HEK293 (cell line): ENCODE measurements at regions not wholly inside any gene's neighbourhood (a gene's known extent, or its start where the extent isn't known, plus 50 kb on each side); places are given as distances from the start of the nearest gene placed in this dataset.

Experiments used
- BCL11B ChIP-seq: fragments of 450-650 bp; formaldehyde crosslinking; IDR thresholded peaks from 2 replicates; pipeline ENCODE4 v1.5.1; 2016; ENCODE audit warnings: low read depth, missing biosample characterization, missing genetic modification characterization
- GLIS1 ChIP-seq: fragments of 450-650 bp; formaldehyde crosslinking; IDR thresholded peaks from 2 replicates; pipeline ENCODE4 v1.5.1; 2016; ENCODE audit warnings: missing biosample characterization, missing genetic modification characterization
- PRDM6 ChIP-seq: fragments of 450-650 bp; formaldehyde crosslinking; IDR thresholded peaks from 2 replicates; pipeline ENCODE4 v1.5.1; 2017; ENCODE audit warnings: missing biosample characterization, missing genetic modification characterization
- SETDB1 ChIP-seq: IDR thresholded peaks from one replicate; pipeline ENCODE4 v1.6.1; 2017; ENCODE audit warnings: mild to moderate bottlenecking, low read length, moderate library complexity, mixed read lengths; ENCODE audit not compliant: insufficient read length
- ZNF112 ChIP-seq: fragments of 450-650 bp; formaldehyde crosslinking; IDR thresholded peaks from 2 replicates; pipeline ENCODE4 v1.5.0; 2017; ENCODE audit warnings: missing biosample characterization, missing genetic modification characterization
- ZNF148 ChIP-seq: fragments of 450-650 bp; formaldehyde crosslinking; IDR thresholded peaks from 2 replicates; pipeline ENCODE4 v1.5.0; 2017; ENCODE audit warnings: missing biosample characterization, missing genetic modification characterization, borderline replicate concordance
- ZNF239 ChIP-seq: fragments of 450-650 bp; formaldehyde crosslinking; IDR thresholded peaks from 2 replicates; pipeline ENCODE4 v1.5.1; 2016; ENCODE audit warnings: missing biosample characterization, missing genetic modification characterization
- ZNF266 ChIP-seq: fragments of 450-650 bp; formaldehyde crosslinking; IDR thresholded peaks from 2 replicates; pipeline ENCODE4 v1.5.1; 2016; ENCODE audit warnings: missing biosample characterization, missing genetic modification characterization, low read depth
- ZNF335 ChIP-seq: fragments of 450-650 bp; formaldehyde crosslinking; conservative IDR thresholded peaks from 2 replicates; pipeline ENCODE4 v1.5.1; 2016; ENCODE audit warnings: missing biosample characterization, missing genetic modification characterization
- ZNF341 ChIP-seq: fragments of 450-650 bp; formaldehyde crosslinking; IDR thresholded peaks from 2 replicates; pipeline ENCODE4; 2016; ENCODE audit warnings: low read depth, missing biosample characterization, missing genetic modification characterization
- ZNF350 ChIP-seq: fragments of 450-650 bp; formaldehyde crosslinking; IDR thresholded peaks from 2 replicates; pipeline ENCODE4 v1.5.0; 2017; ENCODE audit warnings: missing biosample characterization, mild to moderate bottlenecking, missing genetic modification characterization
- ZNF354C ChIP-seq: fragments of 450-650 bp; formaldehyde crosslinking; IDR thresholded peaks from 2 replicates; pipeline ENCODE4 v1.5.1; 2016; ENCODE audit warnings: missing biosample characterization, missing genetic modification characterization, low read depth, borderline replicate concordance
- ZNF366 ChIP-seq: fragments of 450-650 bp; formaldehyde crosslinking; conservative IDR thresholded peaks from 2 replicates; pipeline ENCODE4 v1.5.1; 2016; ENCODE audit warnings: missing biosample characterization, missing genetic modification characterization
- ZNF391 ChIP-seq: fragments of 450-650 bp; formaldehyde crosslinking; IDR thresholded peaks from 2 replicates; pipeline ENCODE4 v1.5.1; 2016; ENCODE audit warnings: low read depth, missing biosample characterization, missing genetic modification characterization, borderline replicate concordance
- ZNF48 ChIP-seq: fragments of 450-650 bp; formaldehyde crosslinking; IDR thresholded peaks from 2 replicates; pipeline ENCODE4 v1.5.1; 2016; ENCODE audit warnings: missing biosample characterization, missing genetic modification characterization
- ZNF488 ChIP-seq: fragments of 450-650 bp; formaldehyde crosslinking; IDR thresholded peaks from 2 replicates; pipeline ENCODE4 v1.5.1; 2016; ENCODE audit warnings: missing biosample characterization, missing genetic modification characterization
- ZNF514 ChIP-seq: fragments of 450-650 bp; formaldehyde crosslinking; IDR thresholded peaks from 2 replicates; pipeline ENCODE4 v1.5.1; 2016; ENCODE audit warnings: missing biosample characterization, missing genetic modification characterization
- ZNF518A ChIP-seq: fragments of 450-650 bp; formaldehyde crosslinking; conservative IDR thresholded peaks from 2 replicates; pipeline ENCODE4 v1.5.1; 2016; ENCODE audit warnings: low read depth, missing biosample characterization, missing genetic modification characterization
- ZNF544 ChIP-seq: fragments of 450-650 bp; formaldehyde crosslinking; IDR thresholded peaks from 2 replicates; pipeline ENCODE4 v1.5.0; 2017; ENCODE audit warnings: missing biosample characterization, missing genetic modification characterization
- ZNF561 ChIP-seq: fragments of 450-650 bp; IDR thresholded peaks from 2 replicates; pipeline ENCODE4 v1.5.1; 2018; ENCODE audit warnings: missing biosample characterization, missing genetic modification characterization, borderline replicate concordance
- ZNF571 ChIP-seq: fragments of 450-650 bp; formaldehyde crosslinking; IDR thresholded peaks from 2 replicates; pipeline ENCODE4 v1.5.0; 2017; ENCODE audit warnings: missing biosample characterization, missing genetic modification characterization
- ZNF585B ChIP-seq: fragments of 450-650 bp; formaldehyde crosslinking; IDR thresholded peaks from 2 replicates; pipeline ENCODE4 v1.5.1; 2016; ENCODE audit warnings: missing biosample characterization, missing genetic modification characterization
- ZNF621 ChIP-seq: fragments of 450-650 bp; formaldehyde crosslinking; IDR thresholded peaks from 2 replicates; pipeline ENCODE4 v1.5.1; 2017; ENCODE audit warnings: missing biosample characterization, missing genetic modification characterization
- ZNF624 ChIP-seq: fragments of 450-650 bp; formaldehyde crosslinking; IDR thresholded peaks from 2 replicates; pipeline ENCODE4 v1.5.1; 2017; ENCODE audit warnings: missing biosample characterization, missing genetic modification characterization
- ZNF654 ChIP-seq: fragments of 450-650 bp; formaldehyde crosslinking; IDR thresholded peaks from 2 replicates; pipeline ENCODE4 v1.5.1; 2016; ENCODE audit warnings: low read depth, missing biosample characterization, missing genetic modification characterization
- ZNF658 ChIP-seq: fragments of 450-650 bp; formaldehyde crosslinking; IDR thresholded peaks from 2 replicates; pipeline ENCODE4; 2016; ENCODE audit warnings: missing biosample characterization, missing genetic modification characterization
- ZNF747 ChIP-seq: fragments of 450-650 bp; formaldehyde crosslinking; IDR thresholded peaks from 2 replicates; pipeline ENCODE4 v1.5.1; 2016; ENCODE audit warnings: missing biosample characterization, missing genetic modification characterization
- ZNF776 ChIP-seq: fragments of 450-650 bp; formaldehyde crosslinking; IDR thresholded peaks from 2 replicates; pipeline ENCODE4 v1.5.0; 2017; ENCODE audit warnings: missing biosample characterization, missing genetic modification characterization, borderline replicate concordance
- ZSCAN16 ChIP-seq: fragments of 450-650 bp; formaldehyde crosslinking; IDR thresholded peaks from 2 replicates; pipeline ENCODE4 v1.5.1; 2016; ENCODE audit warnings: missing biosample characterization, missing genetic modification characterization
- ZSCAN23 ChIP-seq: fragments of 450-650 bp; formaldehyde crosslinking; IDR thresholded peaks from 2 replicates; pipeline ENCODE4 v1.5.1; 2016; ENCODE audit warnings: missing biosample characterization, missing genetic modification characterization
- TF ChIP-seq, protein P1 (sequence below): fragments of 450-650 bp; formaldehyde crosslinking; IDR thresholded peaks from 2 replicates; pipeline ENCODE4 v1.5.1; 2016; ENCODE audit warnings: missing biosample characterization, missing genetic modification characterization

DNA sequence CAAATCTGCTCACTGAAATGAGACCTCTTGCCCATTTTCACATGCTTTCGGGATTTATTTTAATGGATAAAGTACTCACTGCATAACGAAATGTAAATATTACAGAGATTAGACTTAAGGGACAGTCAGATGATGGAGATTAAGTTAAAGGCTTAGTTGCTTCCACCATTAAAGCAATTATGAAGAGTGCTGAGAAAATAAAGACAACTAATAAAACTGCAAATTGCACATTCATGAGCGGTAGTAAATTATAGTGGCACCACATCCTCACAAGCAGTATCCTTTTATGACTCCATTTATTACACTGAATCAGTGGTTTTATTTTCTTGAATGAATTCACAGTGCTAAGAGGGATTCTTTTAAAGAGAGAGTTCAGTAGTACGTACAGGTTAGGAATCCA is 76.2 kb upstream of the TMED7 start (continued):
- TF ChIP-seq ZNF518A (tag by site-specific recombination) = 0 out of 2 replicates have a peak, but pooled peaks have one; percentile 30
- TF ChIP-seq ZSCAN23 = no peak
- TF ChIP-seq ZNF112 (tag by site-specific recombination) = no peak
- no peak for TF ChIP-seq ZNF354C (tag by site-specific recombination)
- TF ChIP-seq BCL11B (tag by site-specific recombination) = peak; percentile 58; the same call in 1 of the 2 replicates
- no peak for TF ChIP-seq ZNF658 (tag by site-specific recombination)
- TF ChIP-seq ZNF561 = peak; percentile 62; the same call in 1 of the 2 replicates
- TF ChIP-seq ZNF341 (tag by site-specific recombination) = no peak
- no peak for TF ChIP-seq ZNF266 (tag by site-specific recombination)
- TF ChIP-seq ZNF239 (tag by site-specific recombination) = no peak
- no peak for TF ChIP-seq SETDB1
- no peak for TF ChIP-seq ZNF335 (tag by site-specific recombination)
- no peak for TF ChIP-seq ZNF544 (tag by site-specific recombination)
- TF ChIP-seq ZSCAN16 (tag by site-specific recombination) = peak; percentile 68; the same call in 1 of the 2 replicates
- TF ChIP-seq ZNF585B (tag by site-specific recombination) = no peak
- TF ChIP-seq ZNF654 (tag by site-specific recombination) = 0 out of 2 replicates have a peak, but pooled peaks have one; percentile 6
- TF ChIP-seq ZNF624 (tag by site-specific recombination) = no peak
- TF ChIP-seq ZNF148 (tag by site-specific recombination) = no peak
- no peak for TF ChIP-seq ZNF514 (tag by site-specific recombination)
- TF ChIP-seq ZNF48 (tag by site-specific recombination) = no peak
- peak; percentile 64; the same call in 1 of the 2 replicates for TF ChIP-seq ZNF391 (tag by site-specific recombination)
- TF ChIP-seq GLIS1 (tag by site-specific recombination) = peak; percentile 54
- peak; percentile 95 for TF ChIP-seq PRDM6
- TF ChIP-seq ZNF621 (tag by site-specific recombination) = no peak
- no peak for TF ChIP-seq ZNF776 (tag by site-specific recombination)
- no peak for TF ChIP-seq ZNF488 (tag by site-specific recombination)
- TF ChIP-seq ZNF350 = peak; percentile 81; the same call in 1 of the 2 replicates
- TF ChIP-seq ZNF747 (tag by site-specific recombination) = no peak
- no peak for TF ChIP-seq ZNF571 (tag by site-specific recombination)
- TF ChIP-seq, protein P1, sequence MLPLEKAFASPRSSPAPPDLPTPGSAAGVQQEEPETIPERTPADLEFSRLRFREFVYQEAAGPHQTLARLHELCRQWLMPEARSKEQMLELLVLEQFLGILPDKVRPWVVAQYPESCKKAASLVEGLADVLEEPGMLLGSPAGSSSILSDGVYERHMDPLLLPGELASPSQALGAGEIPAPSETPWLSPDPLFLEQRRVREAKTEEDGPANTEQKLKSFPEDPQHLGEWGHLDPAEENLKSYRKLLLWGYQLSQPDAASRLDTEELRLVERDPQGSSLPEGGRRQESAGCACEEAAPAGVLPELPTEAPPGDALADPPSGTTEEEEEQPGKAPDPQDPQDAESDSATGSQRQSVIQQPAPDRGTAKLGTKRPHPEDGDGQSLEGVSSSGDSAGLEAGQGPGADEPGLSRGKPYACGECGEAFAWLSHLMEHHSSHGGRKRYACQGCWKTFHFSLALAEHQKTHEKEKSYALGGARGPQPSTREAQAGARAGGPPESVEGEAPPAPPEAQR = no peak
- TF ChIP-seq ZNF366 (tag by site-specific recombination) = 0 out of 2 replicates have a peak, but pooled peaks have one; percentile 38
